HG02678 (cell line): ENCODE measurements at regions not wholly inside any gene's neighbourhood (a gene's known extent, or its start where the extent isn't known, plus 50 kb on each side); places are given as distances from the start of the nearest gene placed in this dataset.
A peak's percentile ranks its signal among the peaks of the same experiment; 100 is the strongest.
"Not testable (repeated sequence)": the region's sequence is repeated elsewhere in the genome, so short reads cannot be mapped to it uniquely, and the experiment has no call there.

Experiments used
- ATAC-seq: cut with Tn5 transposase; IDR thresholded peaks from one replicate; pipeline ENCODE4 v1.9.1; 2021; ENCODE audit warnings: mild to moderate bottlenecking, moderate library complexity; ENCODE audit not compliant: unreplicated experiment

DNA sequence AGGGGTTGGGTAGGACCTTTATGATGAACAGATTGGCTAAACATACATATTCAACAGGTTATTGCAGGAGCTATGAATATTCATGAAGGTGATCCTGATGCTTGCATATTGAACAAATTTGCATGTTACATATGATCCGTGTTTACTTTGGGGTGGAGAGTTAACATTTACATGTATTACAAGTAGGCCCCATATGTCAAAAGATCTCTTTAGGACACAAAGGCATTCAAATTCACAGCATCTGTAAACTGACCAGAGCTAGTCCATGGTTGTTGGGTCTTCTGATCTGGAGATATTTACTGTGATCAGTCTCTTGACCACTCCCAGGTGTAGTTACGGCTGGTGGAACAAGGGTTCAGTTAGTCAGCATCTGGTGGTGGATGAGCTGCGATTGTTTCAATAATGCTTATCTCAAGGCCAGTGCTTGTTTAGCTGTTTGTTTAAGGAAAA, 80.4 kb downstream of the PMAIP1 start:
- no peak for ATAC-seq

- ATAC-seq, result no peak
These were observed 72.2 kb downstream of the PMAIP1 start for GRCh38 chr18:59971871-59972428.

GRCh38 chr18:59971144-59971543, 71.3 kb downstream of the PMAIP1 start:
- ATAC-seq, result peak; percentile 84

GRCh38 chr18:59969477-59970028, 69.8 kb downstream of the PMAIP1 start:
- not testable (repeated sequence) for ATAC-seq

DNA sequence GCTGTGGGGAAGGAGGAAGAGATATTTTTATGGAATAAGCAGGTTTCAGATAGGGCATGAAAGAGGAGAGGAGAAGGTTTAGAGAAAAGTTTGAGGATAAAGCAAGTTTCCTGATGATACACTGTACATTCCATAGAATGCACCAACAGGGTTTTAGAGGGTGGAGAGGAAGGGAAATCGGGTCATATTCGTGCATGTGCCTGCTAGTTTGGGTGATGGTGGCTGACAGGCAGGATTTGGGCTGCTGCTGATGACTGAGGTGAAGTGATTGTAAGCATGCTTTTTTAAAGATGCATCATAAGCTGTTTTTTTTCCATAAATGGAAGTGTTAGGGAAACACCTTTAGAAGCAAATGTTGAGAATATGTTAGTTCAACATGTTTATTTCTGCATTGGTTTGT, 68.8 kb downstream of the PMAIP1 start:
- no peak for ATAC-seq

- no peak for ATAC-seq
These were observed 68.1 kb downstream of the PMAIP1 start for GRCh38 chr18:59967878-59968277.

- ATAC-seq, result no peak
These were observed 67.1 kb downstream of the PMAIP1 start for GRCh38 chr18:59966913-59967312.

- no peak for ATAC-seq
These were observed 63.4 kb downstream of the PMAIP1 start for GRCh38 chr18:59963229-59963628.

- peak; percentile 89 for ATAC-seq
These were observed 61.3 kb downstream of the PMAIP1 start for GRCh38 chr18:59961070-59961469.

DNA sequence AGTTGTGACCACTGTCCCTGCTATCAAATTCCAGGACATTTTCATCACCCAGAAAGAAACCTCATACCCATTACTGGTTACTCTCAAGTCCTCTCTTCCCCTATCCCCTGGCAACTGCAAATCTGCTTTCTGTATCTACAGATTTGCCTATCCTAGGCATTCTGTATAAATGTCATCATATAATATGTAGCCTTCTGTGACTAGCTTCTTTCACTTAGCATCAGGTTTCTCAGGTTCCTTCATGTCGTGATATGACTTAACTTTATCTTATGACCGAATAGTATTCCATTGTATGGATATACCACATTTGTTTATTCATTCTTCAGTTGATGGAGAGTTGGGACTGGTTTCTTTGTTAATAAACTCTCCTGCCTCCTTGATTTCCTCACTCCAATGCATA, 60.5 kb downstream of the PMAIP1 start:
- ATAC-seq, result no peak

DNA sequence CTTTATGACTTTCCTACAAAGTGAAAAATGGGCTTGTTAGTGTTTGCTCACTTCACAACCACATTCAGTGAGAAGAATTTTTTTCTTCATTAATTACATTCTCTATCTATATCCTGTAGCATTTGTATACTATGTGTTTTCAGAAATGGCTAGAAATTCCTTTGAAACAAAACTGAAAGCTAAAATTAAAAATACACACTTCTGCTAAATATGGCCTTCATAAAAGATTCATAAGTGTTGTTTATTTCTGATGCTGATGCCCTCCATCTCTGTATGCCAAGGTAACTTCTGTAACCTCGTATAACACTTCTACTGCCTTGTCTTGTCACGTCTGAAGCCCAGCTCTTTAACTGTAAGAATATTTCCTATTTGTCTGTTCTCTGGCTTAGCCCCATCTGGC, 59.8 kb downstream of the PMAIP1 start:
- ATAC-seq, result no peak

DNA sequence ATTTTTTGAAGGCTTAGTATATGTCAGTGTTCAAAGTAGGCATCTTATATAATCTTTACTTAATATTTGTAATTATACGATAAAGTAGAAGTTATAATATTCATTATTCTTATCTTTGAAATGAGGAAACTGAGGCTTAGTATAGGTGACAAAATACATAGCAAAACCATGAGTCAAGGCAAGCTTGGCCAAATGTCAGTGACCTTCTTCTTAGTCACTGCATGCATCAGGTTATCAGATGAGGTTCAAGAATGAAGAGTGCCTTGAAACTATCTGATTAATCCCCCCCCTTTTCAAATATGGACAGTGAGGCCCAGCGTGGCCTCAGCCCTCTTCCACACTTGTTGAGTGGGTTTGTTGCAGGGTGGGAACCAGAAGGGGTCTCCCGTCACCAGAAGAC, 59.3 kb downstream of the PMAIP1 start:
- no peak for ATAC-seq

DNA sequence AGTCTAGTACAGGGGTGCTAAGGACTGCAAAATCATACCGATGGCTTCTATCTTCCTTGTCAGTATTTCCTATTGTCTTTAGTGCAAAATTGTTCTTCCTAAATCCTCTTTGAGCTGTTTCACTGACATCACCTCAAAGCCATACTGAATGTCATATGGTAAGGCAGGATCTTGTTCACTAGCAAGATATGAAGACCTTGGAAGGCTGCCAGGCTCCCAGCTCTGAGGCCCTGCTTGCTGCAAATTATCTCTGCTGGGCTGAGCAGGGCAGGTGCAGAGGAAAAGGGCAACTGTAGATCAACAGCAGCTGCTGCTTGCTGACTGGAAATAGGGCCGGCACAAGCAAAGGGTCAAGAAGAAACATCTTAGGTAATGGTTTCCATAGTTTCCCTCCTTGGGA, 58.2 kb downstream of the PMAIP1 start:
- peak; percentile 61 for ATAC-seq

DNA sequence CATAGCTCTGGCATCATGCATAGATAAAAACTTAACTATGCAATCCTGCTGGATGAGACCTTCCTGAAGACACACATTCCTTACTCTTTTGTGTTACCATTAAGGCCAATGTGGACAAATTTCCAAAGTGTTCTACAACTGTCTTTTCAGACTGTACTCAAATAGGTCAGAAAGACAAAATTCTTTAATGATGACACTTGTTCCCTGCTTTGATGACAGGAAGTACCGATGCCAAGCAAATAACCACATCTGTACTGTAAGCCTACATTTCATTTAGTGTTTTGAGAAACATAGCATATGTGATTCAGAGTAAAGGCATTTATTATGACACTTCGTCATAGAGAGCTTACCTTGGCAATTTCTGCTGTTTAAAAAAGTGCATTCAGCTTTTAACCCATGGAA, 55.0 kb downstream of the PMAIP1 start:
- ATAC-seq, result no peak

- no peak for ATAC-seq
These were observed 54.4 kb downstream of the PMAIP1 start for GRCh38 chr18:59954241-59954640.
